ENCODE measurements at regions not wholly inside any gene's neighbourhood (a gene's known extent, or its start where the extent isn't known, plus 50 kb on each side); places are given as distances from the start of the nearest gene placed in this dataset.

GRCh38 chr18:65346086-65346485 is 404.7 kb upstream of the CDH7 start:
- no peak for ATAC-seq
- TF ChIP-seq TCF4 (CRISPR knock-in tag; IDR thresholded peaks at IDR 0.05; ENCODE audit: borderline replicate concordance) (no peak), ESRRG (CRISPR knock-in tag; IDR thresholded peaks at IDR 0.05) (no peak), ZFP3 (CRISPR knock-in tag; IDR thresholded peaks at IDR 0.05) (no peak), CREB5 (CRISPR knock-in tag; IDR thresholded peaks at IDR 0.05; ENCODE audit: low read depth) (no peak), ZNF8 (CRISPR knock-in tag; IDR thresholded peaks at IDR 0.05) (no peak), GLIS3 (CRISPR knock-in tag; IDR thresholded peaks at IDR 0.05) (no peak), POU6F1 (CRISPR knock-in tag; IDR thresholded peaks at IDR 0.05; ENCODE audit: borderline replicate concordance, low read depth) (no peak), OSR1 (CRISPR knock-in tag; IDR thresholded peaks at IDR 0.05) (no peak), PATZ1 (CRISPR knock-in tag; IDR thresholded peaks at IDR 0.05; ENCODE audit: borderline replicate concordance) (no peak), SNAI2 (CRISPR knock-in tag; IDR thresholded peaks at IDR 0.05) (no peak), ZNF565 (CRISPR knock-in tag; conservative IDR thresholded peaks at IDR 0.05; ENCODE audit: low read depth) (no peak), BACH2 (CRISPR knock-in tag; IDR thresholded peaks at IDR 0.05; ENCODE audit: borderline replicate concordance) (no peak), ZC3H10 (CRISPR knock-in tag; IDR thresholded peaks at IDR 0.05) (no peak), ZFP30 (CRISPR knock-in tag; IDR thresholded peaks at IDR 0.05) (no peak), ISL1 (CRISPR knock-in tag; IDR thresholded peaks at IDR 0.05) (no peak), ARNTL (CRISPR knock-in tag; IDR thresholded peaks at IDR 0.05; ENCODE audit: borderline replicate concordance, low read depth) (no peak), PPARA (CRISPR knock-in tag; IDR thresholded peaks at IDR 0.05; ENCODE audit: borderline replicate concordance) (no peak), ZNF70 (CRISPR knock-in tag; IDR thresholded peaks at IDR 0.05) (no peak)
- TF ChIP-seq, protein P1, sequence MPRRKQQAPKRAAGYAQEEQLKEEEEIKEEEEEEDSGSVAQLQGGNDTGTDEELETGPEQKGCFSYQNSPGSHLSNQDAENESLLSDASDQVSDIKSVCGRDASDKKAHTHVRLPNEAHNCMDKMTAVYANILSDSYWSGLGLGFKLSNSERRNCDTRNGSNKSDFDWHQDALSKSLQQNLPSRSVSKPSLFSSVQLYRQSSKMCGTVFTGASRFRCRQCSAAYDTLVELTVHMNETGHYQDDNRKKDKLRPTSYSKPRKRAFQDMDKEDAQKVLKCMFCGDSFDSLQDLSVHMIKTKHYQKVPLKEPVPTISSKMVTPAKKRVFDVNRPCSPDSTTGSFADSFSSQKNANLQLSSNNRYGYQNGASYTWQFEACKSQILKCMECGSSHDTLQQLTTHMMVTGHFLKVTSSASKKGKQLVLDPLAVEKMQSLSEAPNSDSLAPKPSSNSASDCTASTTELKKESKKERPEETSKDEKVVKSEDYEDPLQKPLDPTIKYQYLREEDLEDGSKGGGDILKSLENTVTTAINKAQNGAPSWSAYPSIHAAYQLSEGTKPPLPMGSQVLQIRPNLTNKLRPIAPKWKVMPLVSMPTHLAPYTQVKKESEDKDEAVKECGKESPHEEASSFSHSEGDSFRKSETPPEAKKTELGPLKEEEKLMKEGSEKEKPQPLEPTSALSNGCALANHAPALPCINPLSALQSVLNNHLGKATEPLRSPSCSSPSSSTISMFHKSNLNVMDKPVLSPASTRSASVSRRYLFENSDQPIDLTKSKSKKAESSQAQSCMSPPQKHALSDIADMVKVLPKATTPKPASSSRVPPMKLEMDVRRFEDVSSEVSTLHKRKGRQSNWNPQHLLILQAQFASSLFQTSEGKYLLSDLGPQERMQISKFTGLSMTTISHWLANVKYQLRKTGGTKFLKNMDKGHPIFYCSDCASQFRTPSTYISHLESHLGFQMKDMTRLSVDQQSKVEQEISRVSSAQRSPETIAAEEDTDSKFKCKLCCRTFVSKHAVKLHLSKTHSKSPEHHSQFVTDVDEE (CRISPR knock-in tag; IDR thresholded peaks at IDR 0.05) = no peak

GRCh38 chr18:65343571-65343970 is 407.2 kb upstream of the CDH7 start:
- no peak for ATAC-seq
- TF ChIP-seq CREB5 (CRISPR knock-in tag; IDR thresholded peaks at IDR 0.05; ENCODE audit: low read depth) (no peak), GLIS3 (CRISPR knock-in tag; IDR thresholded peaks at IDR 0.05) (no peak), ZFP3 (CRISPR knock-in tag; IDR thresholded peaks at IDR 0.05) (no peak), ZFP30 (CRISPR knock-in tag; IDR thresholded peaks at IDR 0.05) (no peak), POU6F1 (CRISPR knock-in tag; IDR thresholded peaks at IDR 0.05; ENCODE audit: borderline replicate concordance, low read depth) (no peak), BACH2 (CRISPR knock-in tag; IDR thresholded peaks at IDR 0.05; ENCODE audit: borderline replicate concordance) (no peak)

DNA sequence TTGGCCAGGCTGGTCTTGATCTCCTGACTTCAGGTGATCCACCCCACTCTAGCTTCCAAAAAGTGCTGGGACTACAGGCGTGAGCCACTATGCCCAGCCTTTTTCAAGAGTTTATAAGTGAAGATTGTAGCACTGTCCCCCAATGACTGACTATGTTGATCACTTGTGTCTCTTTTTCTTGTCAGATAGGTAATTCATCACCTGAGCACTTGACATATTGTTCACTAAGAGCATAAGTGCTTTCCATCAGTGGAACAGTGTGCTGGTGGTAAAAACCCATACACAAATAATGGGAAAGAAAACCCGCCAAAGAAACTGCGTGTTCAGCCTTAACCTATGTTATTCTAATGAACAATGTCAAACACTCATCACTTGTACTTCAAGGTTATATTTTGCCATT is 414.4 kb upstream of the CDH7 start:
- TF ChIP-seq PATZ1 (CRISPR knock-in tag; IDR thresholded peaks at IDR 0.05; ENCODE audit: borderline replicate concordance) = no peak
- no peak for TF ChIP-seq PPARA (CRISPR knock-in tag; IDR thresholded peaks at IDR 0.05; ENCODE audit: borderline replicate concordance)
- no peak for TF ChIP-seq POU6F1 (CRISPR knock-in tag; IDR thresholded peaks at IDR 0.05; ENCODE audit: borderline replicate concordance, low read depth)
- TF ChIP-seq GLIS3 (CRISPR knock-in tag; IDR thresholded peaks at IDR 0.05) = no peak
- TF ChIP-seq RARB (CRISPR knock-in tag; IDR thresholded peaks at IDR 0.05) = no peak
- TF ChIP-seq ZNF565 (CRISPR knock-in tag; conservative IDR thresholded peaks at IDR 0.05; ENCODE audit: low read depth) = no peak
- TF ChIP-seq, protein P2, sequence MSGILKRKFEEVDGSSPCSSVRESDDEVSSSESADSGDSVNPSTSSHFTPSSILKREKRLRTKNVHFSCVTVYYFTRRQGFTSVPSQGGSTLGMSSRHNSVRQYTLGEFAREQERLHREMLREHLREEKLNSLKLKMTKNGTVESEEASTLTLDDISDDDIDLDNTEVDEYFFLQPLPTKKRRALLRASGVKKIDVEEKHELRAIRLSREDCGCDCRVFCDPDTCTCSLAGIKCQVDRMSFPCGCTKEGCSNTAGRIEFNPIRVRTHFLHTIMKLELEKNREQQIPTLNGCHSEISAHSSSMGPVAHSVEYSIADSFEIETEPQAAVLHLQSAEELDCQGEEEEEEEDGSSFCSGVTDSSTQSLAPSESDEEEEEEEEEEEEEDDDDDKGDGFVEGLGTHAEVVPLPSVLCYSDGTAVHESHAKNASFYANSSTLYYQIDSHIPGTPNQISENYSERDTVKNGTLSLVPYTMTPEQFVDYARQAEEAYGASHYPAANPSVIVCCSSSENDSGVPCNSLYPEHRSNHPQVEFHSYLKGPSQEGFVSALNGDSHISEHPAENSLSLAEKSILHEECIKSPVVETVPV (CRISPR knock-in tag; IDR thresholded peaks at IDR 0.05) = no peak
- no peak for ATAC-seq
